IMR-90 (cell line): ENCODE measurements at regions not wholly inside any gene's neighbourhood (a gene's known extent, or its start where the extent isn't known, plus 50 kb on each side); places are given as distances from the start of the nearest gene placed in this dataset.

Source experiments
- CTCF ChIP-seq: conservative IDR thresholded peaks from 2 replicates; pipeline ENCODE4 v1.5.1; 2012; ENCODE audit warnings: mild to moderate bottlenecking, low read depth, low read length, improper control_type of control experiment
- FOS ChIP-seq: fragments of 150-350 bp; IDR thresholded peaks from 2 replicates; pipeline ENCODE4 v1.6.1; 2016; ENCODE audit warnings: low read depth, low read length
- MAZ ChIP-seq: IDR thresholded peaks from 2 replicates; pipeline ENCODE4 v1.6.1; 2012; ENCODE audit warnings: low read depth, mild to moderate bottlenecking, low read length, improper control_type of control experiment, moderate library complexity, borderline replicate concordance
- NFE2L2 ChIP-seq: fragments of 150-350 bp; IDR thresholded peaks from 2 replicates; pipeline ENCODE4 v1.6.1; 2016; ENCODE audit warnings: low read depth, mild to moderate bottlenecking, low read length
- POLR2A ChIP-seq: IDR thresholded peaks from 2 replicates; pipeline ENCODE4 v1.6.1; 2012; ENCODE audit warnings: mild to moderate bottlenecking, low read depth, low read length
- RAD21 ChIP-seq: IDR thresholded peaks from 2 replicates; pipeline ENCODE4 v1.6.1; 2012; ENCODE audit warnings: low read length, improper control_type of control experiment
- USF2 ChIP-seq: fragments of 150-350 bp; IDR thresholded peaks from 2 replicates; pipeline ENCODE4 v1.6.1; 2017; ENCODE audit warnings: mild to moderate bottlenecking, antibody characterized with exemption, low read length, low read depth

GRCh38 chr14:84397631-84398030 is 1132.3 kb upstream of the FLRT2 start:
- TF ChIP-seq CTCF = no peak
- no peak for TF ChIP-seq RAD21
- TF ChIP-seq POLR2A = no peak
- no peak for TF ChIP-seq USF2
- no peak for TF ChIP-seq FOS
- TF ChIP-seq MAZ = no peak
- no peak for TF ChIP-seq NFE2L2
